Mesothelial cell of epicardium (in vitro differentiated cells): ENCODE measurements at regions not wholly inside any gene's neighbourhood (a gene's known extent, or its start where the extent isn't known, plus 50 kb on each side); places are given as distances from the start of the nearest gene placed in this dataset.
"Not testable (repeated sequence)": the region's sequence is repeated elsewhere in the genome, so short reads cannot be mapped to it uniquely, and the experiment has no call there.

Experiments
- DNase-seq, 2 experiments: peaks; one replicate each; pipeline ENCODE4 v3.0.0; 2021; ENCODE audit warnings: low spot score in 2 of 2; ENCODE audit not compliant: unreplicated experiment in 2 of 2
- H3K27ac Mint-ChIP-seq: 2 replicates; pipeline ENCODE4 v1.8.0; 2021; ENCODE audit warnings: mixed read lengths
- H3K27me3 Mint-ChIP-seq: 2 replicates; pipeline ENCODE4 v1.8.0; 2021; ENCODE audit warnings: low read depth, mixed read lengths
- H3K36me3 Mint-ChIP-seq: 2 replicates; pipeline ENCODE4 v1.8.0; 2021; ENCODE audit warnings: mixed read lengths
- H3K4me1 Mint-ChIP-seq: 2 replicates; pipeline ENCODE4 v1.8.0; 2021; ENCODE audit warnings: mixed read lengths
- H3K4me3 Mint-ChIP-seq: 2 replicates; pipeline ENCODE4 v1.8.0; 2021; ENCODE audit warnings: mild to moderate bottlenecking, moderate library complexity, mixed read lengths
- H3K9me3 Mint-ChIP-seq: 2 replicates; pipeline ENCODE4 v1.8.0; 2021; ENCODE audit warnings: mixed read lengths
- TF ChIP-seq, protein P1 (sequence below): fragments of 200-600 bp; sonication (generic); IDR thresholded peaks from one replicate; pipeline ENCODE4 v1.5.0; 2021; ENCODE audit warnings: antibody characterized with exemption; ENCODE audit not compliant: unreplicated experiment

DNA sequence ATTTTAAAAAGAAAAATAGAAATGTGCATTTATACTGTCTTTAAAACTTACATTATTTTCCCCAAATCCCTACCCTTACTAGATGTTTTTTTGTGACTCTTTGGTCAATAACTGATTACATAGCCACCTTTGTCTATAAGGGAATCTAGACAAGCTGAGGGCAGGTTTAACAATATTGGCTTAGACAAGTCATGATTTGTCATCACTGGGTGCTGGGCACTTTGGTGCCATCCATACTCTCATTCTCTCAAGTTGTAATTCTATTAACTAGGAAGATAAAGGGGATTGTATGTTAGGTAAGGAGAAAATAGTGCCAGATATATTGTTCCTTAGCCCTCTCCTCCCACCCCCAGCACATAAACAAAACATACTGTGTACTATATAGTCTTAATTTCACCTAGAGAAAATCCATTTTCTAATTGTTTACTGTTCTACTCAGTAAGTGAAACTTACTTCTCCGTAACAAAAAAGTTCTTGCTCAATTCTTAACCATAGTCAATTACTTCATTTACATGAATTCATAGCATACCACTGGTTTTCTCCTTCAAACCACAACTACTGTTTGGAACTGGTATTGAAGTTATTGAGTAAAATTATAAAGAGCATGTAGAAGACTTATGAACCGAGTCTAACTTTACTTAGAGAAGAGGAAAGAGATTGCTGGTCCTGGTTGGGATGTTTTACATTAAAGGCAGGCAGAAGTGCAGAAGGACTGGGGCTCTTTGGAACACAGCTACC is 877.1 kb downstream of the PDCD6IP start:
- H3K9me3 Mint-ChIP-seq, result peaks cover 20% of the 10 kb centered on the region

DNA sequence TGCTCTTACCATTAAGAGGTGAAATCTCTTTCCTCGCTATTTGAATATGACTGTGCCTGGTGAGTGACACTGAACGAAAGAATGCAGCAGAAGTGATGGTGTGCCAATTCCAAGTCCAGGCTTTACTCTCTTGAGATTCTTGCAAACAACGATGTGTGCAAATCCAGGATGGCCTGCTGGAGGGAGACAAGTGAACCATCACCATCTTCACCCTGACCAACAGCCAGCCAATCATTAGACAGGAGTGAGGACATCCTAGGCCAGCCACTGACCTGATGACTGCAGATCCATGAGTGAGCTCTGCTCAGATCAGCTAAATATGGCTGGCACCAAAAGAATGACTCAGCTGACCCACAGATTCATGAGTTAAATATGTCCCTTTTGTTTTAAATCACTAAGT is 878.0 kb downstream of the PDCD6IP start:
- no peak for DNase-seq
- Mint-ChIP-seq H3K27me3 (no peaks in the 10 kb centered on the region), H3K4me3 (no peak overlapping the region), H3K27ac (no peak overlapping the region), H3K36me3 (peaks cover 6% of the 10 kb centered on the region), H3K9me3 (peaks cover 26% of the 10 kb centered on the region), H3K4me1 (peaks cover 6% of the 10 kb centered on the region)
- TF ChIP-seq, protein P1, sequence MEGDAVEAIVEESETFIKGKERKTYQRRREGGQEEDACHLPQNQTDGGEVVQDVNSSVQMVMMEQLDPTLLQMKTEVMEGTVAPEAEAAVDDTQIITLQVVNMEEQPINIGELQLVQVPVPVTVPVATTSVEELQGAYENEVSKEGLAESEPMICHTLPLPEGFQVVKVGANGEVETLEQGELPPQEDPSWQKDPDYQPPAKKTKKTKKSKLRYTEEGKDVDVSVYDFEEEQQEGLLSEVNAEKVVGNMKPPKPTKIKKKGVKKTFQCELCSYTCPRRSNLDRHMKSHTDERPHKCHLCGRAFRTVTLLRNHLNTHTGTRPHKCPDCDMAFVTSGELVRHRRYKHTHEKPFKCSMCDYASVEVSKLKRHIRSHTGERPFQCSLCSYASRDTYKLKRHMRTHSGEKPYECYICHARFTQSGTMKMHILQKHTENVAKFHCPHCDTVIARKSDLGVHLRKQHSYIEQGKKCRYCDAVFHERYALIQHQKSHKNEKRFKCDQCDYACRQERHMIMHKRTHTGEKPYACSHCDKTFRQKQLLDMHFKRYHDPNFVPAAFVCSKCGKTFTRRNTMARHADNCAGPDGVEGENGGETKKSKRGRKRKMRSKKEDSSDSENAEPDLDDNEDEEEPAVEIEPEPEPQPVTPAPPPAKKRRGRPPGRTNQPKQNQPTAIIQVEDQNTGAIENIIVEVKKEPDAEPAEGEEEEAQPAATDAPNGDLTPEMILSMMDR, result no peak

More for the DNA sequence above, 877.1 kb downstream of the PDCD6IP start:
- Mint-ChIP-seq H3K4me1 (peaks cover 6% of the 10 kb centered on the region), H3K27ac (no peak overlapping the region), H3K27me3 (no peaks in the 10 kb centered on the region), H3K36me3 (peaks cover 6% of the 10 kb centered on the region), H3K4me3 (no peak overlapping the region)
- DNase-seq, result no peak
- TF ChIP-seq, protein P1, result no peak

DNA sequence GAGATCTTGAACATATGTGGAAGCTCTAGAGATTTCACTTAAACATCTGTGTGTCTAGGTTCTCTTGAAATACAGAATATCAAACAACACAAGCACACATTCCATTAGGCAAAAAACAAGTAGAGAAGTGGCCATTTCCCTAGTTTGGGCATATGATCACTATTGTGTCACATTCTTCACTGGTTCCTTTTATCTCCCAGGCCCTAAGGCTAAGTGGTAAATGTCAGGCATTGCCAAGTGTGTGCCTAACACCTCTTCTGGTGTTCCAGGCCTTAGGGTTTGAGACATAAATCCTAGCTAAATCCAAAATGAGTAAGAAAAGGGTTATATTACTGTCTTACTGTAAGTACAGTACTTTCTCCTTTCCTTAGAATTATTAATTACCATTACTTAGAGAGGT is 880.1 kb downstream of the PDCD6IP start:
- no peaks in the 10 kb centered on the region for H3K27me3 Mint-ChIP-seq

DNA sequence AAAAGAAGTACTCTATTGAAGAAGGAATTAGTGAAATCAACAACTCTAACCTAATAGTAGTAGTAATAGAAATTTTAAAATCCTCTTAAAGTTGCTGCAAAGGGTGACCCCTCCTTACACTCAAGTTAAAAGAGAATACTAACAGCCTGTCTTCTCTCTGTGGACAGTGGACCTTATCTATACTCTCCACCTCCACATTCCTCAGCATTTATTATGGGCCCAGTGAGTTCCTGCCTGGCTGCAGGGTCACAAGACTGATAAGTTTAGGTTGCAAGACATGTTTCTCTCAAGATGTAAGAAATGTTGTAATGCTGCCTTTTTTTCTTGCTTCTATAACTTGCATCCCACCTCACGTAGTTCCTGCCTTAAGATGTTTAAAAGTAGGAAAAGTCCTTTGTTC is 880.6 kb downstream of the PDCD6IP start:
- Mint-ChIP-seq H3K9me3 (peaks cover 23% of the 10 kb centered on the region), H3K27ac (peak overlapping the region; percentile 28)
- not testable (repeated sequence) for H3K4me3 Mint-ChIP-seq, H3K27me3 Mint-ChIP-seq, DNase-seq, H3K4me1 Mint-ChIP-seq, H3K36me3 Mint-ChIP-seq

More for the DNA sequence above, 880.1 kb downstream of the PDCD6IP start:
- DNase-seq, result no peak
- TF ChIP-seq, protein P1, result no peak
- Mint-ChIP-seq H3K9me3 (peaks cover 23% of the 10 kb centered on the region), H3K4me1 (peaks cover 6% of the 10 kb centered on the region), H3K36me3 (peaks cover 6% of the 10 kb centered on the region), H3K4me3 (no peak overlapping the region), H3K27ac (no peak overlapping the region)

DNA sequence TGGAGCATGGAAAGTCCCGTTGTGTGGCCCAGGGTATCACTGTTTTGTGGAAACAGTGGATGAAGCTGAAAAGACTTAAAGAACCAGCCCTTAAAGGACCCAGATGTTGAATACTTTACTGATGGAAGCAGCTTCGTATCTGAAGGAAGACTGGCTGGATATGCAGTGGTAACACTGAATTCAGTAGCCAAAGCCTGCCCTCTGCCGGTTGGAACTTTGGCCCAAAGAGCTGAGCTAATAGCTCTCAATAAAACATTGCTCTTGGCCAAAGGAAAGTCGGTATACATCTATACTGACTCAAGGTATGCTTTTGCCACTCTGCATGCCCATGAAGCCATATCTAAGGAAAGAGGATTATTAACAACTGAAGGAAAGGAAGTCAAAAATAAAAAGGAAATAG is 885.4 kb downstream of the PDCD6IP start:
- peaks cover 2% of the 10 kb centered on the region for H3K27me3 Mint-ChIP-seq
- H3K4me3 Mint-ChIP-seq, result no peak overlapping the region
- TF ChIP-seq, protein P1, result peak; percentile 66
- peaks cover 17% of the 10 kb centered on the region for H3K9me3 Mint-ChIP-seq
- peak; percentile 53 to 80 for DNase-seq
- peaks cover 5% of the 10 kb centered on the region for H3K4me1 Mint-ChIP-seq
- no peak overlapping the region for H3K27ac Mint-ChIP-seq
- peaks cover 6% of the 10 kb centered on the region for H3K36me3 Mint-ChIP-seq

DNA sequence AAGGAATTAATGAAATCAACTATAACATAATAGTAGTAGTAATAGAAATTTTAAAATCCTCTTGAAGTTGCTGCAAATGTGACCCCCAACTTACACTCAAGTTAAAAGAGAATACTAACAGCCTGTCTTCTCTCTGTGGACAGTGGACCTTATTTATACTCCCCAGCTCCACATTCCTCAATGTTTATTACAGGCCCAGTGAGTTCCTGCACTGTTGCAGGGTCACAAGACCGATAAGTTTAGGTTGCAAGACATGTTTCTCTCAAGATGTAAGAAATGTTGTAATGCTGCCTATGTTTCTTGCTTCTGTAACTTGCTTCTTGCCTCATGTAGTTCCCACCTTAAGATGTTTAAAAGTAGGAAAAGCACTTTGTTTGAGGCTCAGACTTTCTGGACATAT is 888.1 kb downstream of the PDCD6IP start:
- H3K36me3 Mint-ChIP-seq, result no peaks in the 10 kb centered on the region
- H3K27me3 Mint-ChIP-seq, result peaks cover 2% of the 10 kb centered on the region
- TF ChIP-seq, protein P1, result no peak
- no peak overlapping the region for H3K4me3 Mint-ChIP-seq
- H3K27ac Mint-ChIP-seq, result no peak overlapping the region
- H3K4me1 Mint-ChIP-seq, result no peaks in the 10 kb centered on the region
- DNase-seq, result no peak
- H3K9me3 Mint-ChIP-seq, result peaks cover 1% of the 10 kb centered on the region
